Right renal cortex interstitium (tissue), 3 donors: ENCODE measurements at regions not wholly inside any gene's neighbourhood (a gene's known extent, or its start where the extent isn't known, plus 50 kb on each side); places are given as distances from the start of the nearest gene placed in this dataset.
"Not testable (repeated sequence)": the region's sequence is repeated elsewhere in the genome, so short reads cannot be mapped to it uniquely, and the experiment has no call there.

ENCODE experiments used
- DNase-seq, 3 donors: peaks; one replicate each; pipeline ENCODE4 v3.0.0-alpha.2; 2013; ENCODE audit warnings: low read depth in 3 of 3, low spot score in 2 of 3

DNA sequence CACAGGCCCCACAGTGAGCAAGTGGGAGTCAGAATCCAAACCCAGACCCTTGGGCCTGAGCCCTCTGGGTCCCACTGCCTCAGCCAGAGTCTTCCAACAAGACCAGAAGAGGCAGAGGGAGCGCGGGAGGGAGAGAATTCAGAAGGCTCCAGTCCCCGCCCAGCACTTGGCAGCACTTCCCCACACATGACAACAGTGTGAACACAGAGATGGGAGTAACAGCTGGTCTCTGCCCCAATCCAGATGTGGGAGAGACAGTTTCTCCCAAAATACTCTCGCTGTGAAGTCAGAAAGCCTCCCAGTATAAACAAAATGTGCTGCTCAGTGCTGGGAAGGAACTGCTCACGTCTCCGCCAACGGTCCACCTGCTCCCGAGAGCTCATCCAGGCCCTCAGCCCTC, 219.9 kb downstream of the MN1 start:
- peak in 2 of 3 donors; percentile 27 to 59 for DNase-seq

DNA sequence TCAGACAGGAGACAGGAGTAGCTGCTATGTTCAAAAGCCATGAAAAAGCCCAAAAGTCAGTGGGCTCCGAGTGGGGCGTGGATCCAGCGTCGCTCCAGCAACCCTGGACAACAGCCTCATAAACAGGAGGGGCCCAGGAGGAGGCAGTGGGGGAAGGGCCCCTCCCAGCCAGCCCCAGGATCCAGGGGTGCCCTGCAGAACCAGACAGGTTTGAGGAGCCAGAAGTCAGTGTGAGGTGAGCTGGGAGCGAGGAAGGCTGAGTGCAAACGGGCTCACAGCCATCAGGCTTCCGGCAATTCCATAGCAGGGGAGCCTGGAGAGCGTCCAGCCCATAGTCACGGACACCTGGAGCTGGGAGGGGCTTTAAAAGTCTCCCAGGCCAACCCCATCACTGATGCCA, 217.7 kb downstream of the MN1 start:
- no peak for DNase-seq

DNA sequence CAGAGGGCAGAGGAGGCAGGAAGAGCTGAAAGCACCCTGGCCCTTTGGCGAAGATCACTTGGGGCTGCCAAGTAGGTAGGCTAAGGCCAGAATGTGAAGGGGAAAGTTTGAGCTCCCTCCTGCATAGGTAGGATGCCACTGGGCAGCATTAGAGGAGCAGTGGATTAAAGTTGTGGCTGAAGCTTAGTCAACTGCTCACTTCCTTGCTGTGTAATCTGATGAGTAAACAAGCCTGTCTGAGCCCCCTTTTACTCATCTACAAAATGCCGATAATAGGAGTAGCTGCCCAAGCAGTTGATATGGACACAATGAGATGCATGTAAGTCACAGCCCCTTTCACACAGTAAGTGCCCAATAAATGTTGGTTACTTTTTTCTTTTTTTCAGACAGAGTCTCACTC, 216.4 kb downstream of the MN1 start:
- no peak for DNase-seq

DNA sequence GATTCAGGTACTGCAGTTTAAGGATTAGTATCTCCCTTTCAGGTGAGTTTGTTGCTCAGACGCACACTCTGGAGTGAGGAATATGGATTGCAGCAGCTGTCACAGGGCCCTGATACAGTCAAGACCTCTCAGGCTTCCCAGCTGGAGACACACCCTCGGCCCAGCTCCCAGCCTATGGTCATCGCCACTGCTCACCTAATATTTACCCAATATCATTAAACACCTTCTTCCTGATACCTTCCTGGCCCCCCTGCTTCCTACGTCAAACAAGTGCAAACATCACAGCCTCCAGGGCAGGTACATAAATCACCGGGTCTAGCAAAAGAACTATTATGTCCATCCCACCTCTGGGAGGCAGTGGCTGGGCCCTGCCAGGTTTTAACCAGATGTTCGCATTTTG, 213.3 kb downstream of the MN1 start:
- no peak for DNase-seq

DNA sequence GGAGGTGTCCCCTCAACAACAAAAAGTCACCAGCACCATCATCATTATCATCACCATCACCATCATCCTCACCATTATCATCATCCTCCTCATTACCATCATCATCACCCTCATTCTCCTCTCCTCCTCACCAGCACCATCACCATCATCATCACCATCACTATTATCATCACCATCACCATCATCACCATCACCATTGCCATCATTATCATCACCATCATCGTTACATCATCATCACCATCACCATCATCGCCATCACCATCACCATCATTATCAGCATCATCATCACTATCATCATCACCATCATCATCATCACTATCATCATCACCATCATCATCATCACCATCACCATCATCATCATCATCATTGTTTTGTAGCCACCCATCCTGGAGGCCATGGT, 212.6 kb downstream of the MN1 start:
- DNase-seq = no peak

DNA sequence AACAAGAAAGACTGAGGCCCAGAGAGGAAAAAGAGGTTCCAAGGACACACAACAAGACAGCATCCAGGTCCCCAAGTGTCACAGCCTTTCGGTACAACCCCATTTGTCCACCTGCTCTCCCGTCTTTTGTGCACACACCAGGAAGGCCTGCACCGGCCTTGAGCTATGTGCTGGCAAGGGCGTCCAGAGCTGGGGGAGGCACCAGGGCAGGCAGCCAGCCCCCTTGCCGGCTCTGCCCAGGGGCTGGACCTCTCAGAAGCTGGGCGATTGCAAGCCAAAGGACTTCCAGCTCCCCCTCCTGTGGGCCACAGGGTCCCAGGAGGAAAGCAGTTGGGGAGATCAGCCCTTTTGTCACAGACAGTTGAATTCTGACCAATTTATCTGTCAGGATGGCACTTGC, 210.5 kb downstream of the MN1 start:
- no peak for DNase-seq

DNA sequence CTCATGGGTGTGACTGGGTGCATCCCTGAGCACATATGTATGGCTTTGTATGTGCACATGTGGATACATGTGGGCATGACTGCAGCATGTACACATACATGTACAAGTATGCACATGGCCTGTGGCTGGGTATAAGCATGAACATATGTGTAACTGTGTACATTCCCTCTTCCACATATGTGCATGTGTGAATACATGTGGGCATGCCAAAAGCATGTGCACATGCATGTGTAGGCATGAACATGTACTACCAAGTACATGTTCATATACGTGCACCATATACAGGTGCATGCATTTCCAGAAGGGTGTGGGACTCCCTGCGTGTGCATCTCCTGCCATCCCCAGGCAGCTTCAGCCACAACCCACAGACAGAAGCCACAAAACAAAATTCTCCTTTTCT, 208.2 kb downstream of the MN1 start:
- DNase-seq = no peak

DNA sequence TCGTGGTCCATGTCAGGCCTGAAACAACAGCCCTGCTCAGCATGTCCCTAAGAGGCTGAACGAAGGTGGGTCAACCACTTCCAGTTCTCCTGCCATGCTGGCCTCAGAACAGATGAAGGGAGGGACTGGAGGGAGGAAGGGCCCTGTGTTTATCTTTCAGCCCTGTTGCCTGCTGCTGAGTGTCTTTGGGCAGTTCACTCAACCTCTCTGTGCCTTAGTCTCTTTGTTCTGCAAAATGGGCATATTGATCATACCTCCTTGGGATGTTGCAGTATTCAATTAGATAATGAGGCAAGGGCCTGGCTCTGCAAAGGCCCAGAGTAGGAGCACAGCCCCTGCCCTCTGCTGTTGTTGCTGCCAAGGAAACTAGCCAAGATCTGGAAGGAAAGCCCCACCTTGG, 207.5 kb downstream of the MN1 start:
- DNase-seq = no peak

DNA sequence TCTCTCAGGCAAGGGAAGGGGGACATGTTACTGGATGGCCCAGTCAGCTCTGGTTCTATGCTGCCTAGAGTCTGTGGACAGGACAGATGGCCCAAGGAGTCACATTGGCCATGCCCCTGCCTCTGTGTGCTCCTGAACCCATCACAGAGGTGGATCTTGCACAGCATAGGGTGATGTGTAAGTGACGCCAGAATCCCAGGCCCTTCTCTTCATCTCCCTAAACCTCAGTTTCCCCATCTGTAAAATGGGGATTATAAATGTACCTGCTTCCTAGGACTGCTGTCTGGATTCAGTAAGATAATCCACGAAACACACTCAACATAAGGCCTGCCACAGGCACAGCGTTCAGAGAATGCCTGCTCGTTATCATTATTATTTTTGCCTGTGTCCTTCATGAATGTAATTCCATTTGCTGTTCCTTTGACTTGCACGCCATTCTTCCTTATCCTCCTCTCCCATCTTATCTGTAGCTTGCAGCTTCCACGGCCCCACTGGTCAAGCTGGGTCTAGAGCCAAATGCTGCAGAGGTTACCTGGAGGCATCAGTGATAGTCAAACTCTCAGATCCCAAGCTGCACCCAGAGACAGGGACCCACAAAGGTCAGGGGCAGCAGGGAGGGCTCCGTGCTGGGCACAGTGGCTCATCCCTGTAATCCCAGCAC, 207.0 kb downstream of the MN1 start:
- DNase-seq = no peak

DNA sequence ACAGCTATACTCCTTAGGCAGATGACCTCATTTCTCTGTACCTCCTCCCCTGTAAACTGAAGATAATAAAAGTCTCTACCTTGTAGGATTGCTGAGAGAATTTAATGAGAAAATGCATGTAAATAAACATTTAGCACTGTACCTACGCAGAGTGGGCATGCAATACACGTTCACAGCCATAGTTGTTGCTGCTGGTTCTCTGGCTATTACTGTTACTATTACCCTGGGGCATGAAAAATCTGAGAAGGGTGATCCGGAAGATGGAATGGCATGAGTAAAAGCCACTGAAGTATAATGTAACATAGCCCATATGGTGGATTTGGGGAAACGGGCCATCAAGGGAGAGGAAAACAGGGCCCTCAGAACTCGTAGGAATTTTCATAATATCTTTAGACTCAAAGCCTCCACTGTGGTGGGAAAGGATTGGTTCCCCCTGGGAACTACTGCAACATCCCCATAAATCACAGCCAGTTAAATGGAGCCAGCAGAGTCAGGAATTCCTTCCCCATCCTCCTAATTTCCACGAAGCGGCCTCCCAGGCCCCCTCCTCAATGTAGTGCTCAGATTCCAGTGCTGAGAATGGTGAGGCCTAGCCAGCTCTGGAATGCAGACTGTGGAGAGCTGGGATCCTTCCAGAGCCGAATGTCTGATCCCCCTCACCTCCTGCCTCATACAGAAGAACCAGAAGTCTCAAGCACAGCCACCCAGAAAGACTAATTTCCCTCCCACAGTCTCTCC, 205.3 kb downstream of the MN1 start:
- no peak for DNase-seq

DNA sequence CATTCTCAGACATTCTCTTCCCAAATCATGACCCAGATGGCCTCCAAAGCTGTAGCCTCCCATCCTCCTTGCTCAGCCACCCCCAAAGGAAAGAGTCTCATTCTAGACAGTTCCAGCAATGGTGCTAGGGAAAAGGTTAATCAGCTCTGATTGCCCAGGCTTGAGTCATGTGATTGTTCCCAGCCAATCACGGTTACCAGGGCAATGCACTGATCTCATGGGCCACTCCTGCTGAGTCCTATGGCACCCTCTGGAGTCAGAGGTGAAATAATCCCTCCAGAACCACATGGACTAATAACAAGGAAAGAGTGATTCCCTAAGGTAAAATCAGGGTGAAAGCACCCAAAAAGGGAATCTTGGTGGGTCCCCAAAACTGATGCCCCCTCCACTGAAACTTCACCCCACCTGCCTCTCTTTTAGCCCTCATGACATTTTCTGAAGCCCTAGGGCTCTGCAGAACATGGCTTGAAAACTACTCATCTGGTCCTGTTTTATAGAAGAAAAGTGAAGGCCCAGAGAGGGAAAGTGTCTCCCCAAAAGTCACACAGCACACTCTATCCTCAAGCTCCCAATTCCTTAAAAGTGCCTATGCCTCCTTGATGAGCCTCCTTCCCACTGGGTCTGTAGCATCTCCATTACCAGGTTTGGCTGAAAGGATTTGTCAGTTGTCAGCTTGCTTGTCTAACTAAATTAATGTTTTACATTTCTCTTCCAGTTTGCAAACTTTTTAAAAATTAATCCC, 203.7 kb downstream of the MN1 start:
- DNase-seq = no peak

DNA sequence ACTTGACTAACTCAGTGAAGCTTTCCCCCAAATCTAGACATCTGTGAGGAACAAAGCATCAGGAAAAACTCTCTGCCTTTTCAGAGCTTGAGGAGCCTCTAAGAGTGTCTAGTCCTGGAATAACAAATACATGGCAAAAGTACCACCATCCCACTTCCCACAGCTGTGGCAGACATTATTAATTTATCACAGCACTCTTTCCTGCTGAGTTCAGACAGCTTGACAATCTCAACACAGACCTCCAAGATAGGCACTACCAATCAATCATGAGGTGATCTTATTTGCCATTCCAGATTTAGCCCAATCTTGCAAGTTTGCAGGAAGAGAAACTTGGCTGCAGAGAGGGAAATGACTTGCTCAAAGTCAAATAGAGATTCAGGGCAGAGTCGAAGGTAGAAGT, 202.8 kb downstream of the MN1 start:
- DNase-seq = no peak

DNA sequence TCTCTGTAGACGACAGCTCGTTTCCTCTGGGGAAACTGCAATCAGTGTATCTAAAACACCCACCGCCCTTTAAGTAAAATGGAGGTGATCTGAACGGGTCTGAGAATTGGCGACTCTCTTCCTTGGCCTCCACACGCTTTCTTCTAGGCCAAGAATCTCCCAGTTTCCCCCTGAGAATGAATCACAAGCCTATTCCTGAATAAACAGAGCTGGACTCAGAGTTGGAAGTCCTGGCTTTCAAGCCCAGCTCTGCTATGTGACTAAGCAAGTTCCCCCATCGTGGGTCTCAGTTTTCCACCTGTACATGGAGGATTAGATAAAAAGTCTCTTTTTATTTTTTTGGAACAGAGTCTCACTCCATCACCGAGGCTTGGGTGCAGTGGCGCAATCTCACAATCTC, 200.4 kb downstream of the MN1 start:
- DNase-seq = no peak

DNA sequence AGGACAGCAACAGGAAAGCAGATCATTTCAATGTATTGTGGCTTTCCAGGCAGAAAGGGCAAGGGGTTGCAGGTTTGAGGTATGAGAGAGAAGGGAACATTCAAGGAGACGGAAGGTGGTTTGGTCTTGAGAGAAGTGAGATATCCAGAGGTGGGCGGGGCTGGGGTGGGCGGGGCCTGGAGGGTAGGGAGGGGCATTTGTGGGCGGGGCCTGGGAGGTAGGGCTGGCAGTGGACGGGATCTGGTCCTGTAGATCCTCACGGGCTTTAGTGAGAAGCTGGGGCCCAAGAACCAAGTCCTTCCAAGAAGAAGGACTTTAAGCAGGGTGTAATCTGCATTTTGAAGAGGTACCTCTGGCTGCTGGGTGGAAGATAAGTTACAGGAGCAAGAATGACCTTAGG, 199.2 kb downstream of the MN1 start:
- no peak for DNase-seq

DNA sequence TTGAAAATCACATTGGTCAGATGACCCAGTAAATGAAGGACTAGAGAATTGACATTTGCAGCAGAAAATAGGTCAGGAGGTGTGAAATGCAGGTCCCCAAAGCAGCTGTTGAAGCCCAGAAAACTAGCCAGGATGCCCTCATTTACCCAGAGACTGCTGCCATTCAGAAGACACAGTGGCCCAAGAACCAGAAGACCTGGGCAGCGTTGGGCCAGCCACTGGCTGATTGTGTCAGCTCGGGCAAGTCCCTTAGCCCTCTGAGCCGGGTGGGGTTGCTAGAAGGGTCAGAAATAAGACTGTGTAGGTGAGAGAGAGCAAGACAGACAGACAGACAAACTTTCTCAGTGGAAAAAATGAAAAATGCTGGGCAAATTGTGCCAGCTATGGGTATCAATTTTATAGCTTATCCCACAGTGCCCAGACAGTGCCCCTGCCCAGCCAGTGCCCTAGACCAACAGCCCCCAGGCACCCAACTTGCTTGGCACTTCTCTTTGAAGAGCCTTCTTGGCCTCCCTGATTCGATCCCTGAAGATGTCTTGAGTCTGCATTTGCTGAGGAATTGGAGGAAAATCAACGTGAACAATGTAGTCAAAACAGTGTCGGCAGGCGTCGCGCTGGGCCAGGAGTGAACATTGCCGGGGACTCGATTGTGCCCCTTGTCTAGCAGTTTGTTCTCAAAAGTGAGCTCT, 198.3 kb downstream of the MN1 start:
- no peak for DNase-seq

DNA sequence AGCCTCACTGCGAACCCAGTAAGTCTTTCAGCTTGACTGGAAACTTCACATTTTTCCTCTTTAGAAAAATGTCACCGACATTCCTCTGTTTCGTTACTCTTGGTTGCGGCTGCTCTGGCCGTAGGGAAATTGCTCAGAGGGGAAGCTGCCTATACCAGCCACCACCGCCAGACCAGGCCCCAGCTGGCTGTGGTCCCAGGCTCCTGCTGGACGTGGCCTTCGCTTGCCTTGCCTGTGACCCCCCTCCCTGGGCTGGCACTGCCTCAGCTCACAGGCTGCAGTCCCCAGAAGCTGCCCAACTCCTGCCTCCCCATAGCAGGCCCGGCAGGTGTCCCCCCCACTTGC, 197.8 kb downstream of the MN1 start:
- DNase-seq = no peak

DNA sequence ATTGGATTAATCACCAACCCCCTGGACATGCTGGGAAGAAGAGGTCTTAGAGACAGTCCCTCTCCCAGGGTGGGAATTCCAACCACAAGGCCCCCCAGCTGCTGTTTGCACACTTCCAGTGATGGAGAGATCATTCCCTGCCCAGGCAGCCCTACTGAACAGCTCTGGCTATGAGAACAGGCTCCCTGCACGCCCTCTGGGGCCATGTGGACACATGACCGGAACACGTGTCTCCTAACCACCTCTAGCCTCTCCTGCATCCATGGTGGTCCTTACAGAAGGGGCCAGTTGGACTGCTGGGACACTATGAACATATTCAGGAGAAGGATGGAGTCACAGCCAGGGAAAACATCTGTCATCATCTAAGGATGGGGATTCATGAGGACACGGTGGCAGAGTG, 196.2 kb downstream of the MN1 start:
- no peak for DNase-seq

DNA sequence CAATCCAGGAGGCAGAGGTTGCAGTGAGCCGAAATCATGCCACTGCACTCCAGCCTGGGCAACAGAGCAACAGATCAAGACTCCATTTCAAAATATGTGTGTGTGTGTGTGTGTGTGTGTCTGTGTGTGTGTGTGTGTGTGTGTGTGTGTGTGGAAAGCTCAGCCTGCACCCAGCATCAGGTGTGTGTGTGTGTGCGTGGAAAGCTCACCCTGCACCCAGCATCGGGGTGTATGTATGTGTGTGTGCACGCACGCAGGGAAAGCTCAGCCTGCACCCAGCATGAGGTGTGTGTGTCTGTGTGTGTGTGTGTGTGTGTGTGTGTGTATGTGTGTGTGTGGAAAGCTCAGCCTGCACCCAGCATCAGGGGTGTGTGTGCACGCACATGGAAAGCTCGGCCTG, 193.8 kb downstream of the MN1 start:
- DNase-seq = not testable (repeated sequence)

DNA sequence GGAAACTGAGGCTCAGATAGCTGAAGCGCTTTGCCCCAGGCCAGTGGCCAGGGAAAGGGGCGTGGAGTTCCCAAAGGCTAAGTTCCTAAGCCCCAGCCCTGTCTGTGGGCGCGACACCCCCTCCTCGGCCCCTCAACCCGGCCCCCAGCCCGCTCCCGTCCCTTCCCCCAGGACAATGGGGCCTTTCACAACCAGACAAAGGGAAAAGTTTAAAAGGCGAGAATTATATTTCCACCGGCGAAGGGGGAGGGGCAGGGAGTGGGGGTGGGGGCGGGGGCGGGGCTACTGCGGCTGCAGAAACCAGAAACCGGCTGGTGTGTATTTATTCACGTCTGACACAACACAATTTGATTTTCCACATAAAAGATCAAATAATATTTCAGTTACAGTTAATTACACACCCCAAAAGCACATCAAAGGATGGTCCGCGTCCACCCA, 192.1 kb downstream of the MN1 start:
- DNase-seq = no peak

DNA sequence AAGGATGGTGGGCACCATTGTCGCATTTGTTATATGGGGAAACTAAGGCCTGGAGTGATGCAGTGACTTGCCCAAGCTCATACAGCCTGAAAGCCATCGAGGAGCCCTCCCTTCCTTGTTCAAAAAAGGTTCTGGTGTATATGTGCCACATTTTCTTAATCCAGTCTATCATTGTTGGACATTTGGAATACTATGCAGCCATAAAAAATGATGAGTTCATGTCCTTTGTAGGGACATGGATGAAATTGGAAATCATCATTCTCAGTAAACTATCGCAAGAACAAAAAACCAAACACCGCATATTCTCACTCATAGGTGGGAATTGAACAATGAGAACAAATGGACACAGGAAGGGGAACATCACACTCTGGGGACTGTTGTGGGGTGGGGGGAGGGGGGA, 191.4 kb downstream of the MN1 start:
- not testable (repeated sequence) for DNase-seq
